ENCODE measurements at regions not wholly inside any gene's neighbourhood (a gene's known extent, or its start where the extent isn't known, plus 50 kb on each side); places are given as distances from the start of the nearest gene placed in this dataset.

GRCh38 chr3:84184937-84185336 lies 773.9 kb upstream of the CADM2 start:
- TF ChIP-seq CEBPB (IDR thresholded peaks at IDR 0.05; ENCODE audit: low read depth) (no peak), CTCF (IDR thresholded peaks at IDR 0.05 in 2 of 3, conservative IDR thresholded peaks at IDR 0.05 in 1 of 3; ENCODE audit: borderline replicate concordance in 1 of 3, insufficient read depth in 1 of 3, low read depth in 2 of 3, low read length in 2 of 3) (no peak), SRF (IDR thresholded peaks at IDR 0.05; ENCODE audit: low read depth) (no peak), RAD21 (IDR thresholded peaks at IDR 0.05; ENCODE audit: low read depth) (no peak)
